Hepatocyte (in vitro differentiated cells): ENCODE measurements at regions not wholly inside any gene's neighbourhood (a gene's known extent, or its start where the extent isn't known, plus 50 kb on each side); places are given as distances from the start of the nearest gene placed in this dataset.

Source experiments
- DNase-seq: peaks from one replicate; pipeline ENCODE4 v3.0.0-alpha.2; 2016; ENCODE audit warnings: low spot score
- H2AFZ ChIP-seq: fragments of 200-600 bp; sonication (generic); 2 replicates; pipeline ENCODE4 v1.6.0; 2016; ENCODE audit warnings: antibody characterized with exemption, mild to moderate bottlenecking
- H3K27ac ChIP-seq: fragments of 200-600 bp; sonication (generic); 2 replicates; pipeline ENCODE4 v1.5.1; 2016; ENCODE audit warnings: mild to moderate bottlenecking
- H3K27me3 ChIP-seq: fragments of 200-600 bp; sonication (generic); 2 replicates; pipeline ENCODE4 v1.6.1; 2016
- H3K36me3 ChIP-seq: fragments of 200-600 bp; sonication (generic); replicated peaks from 2 replicates; pipeline ENCODE4 v1.5.1; 2016; ENCODE audit warnings: low read depth; ENCODE audit not compliant: insufficient read depth
- H3K4me1 ChIP-seq: fragments of 200-600 bp; sonication (generic); 2 replicates; pipeline ENCODE4 v1.5.1; 2016; ENCODE audit warnings: mild to moderate bottlenecking, moderate library complexity; ENCODE audit not compliant: insufficient read depth
- H3K4me2 ChIP-seq: fragments of 200-600 bp; sonication (generic); 2 replicates; pipeline ENCODE4 v1.6.0; 2016
- H3K4me3 ChIP-seq: fragments of 200-600 bp; sonication (generic); 2 replicates; pipeline ENCODE4 v1.5.1; 2016; ENCODE audit warnings: mild to moderate bottlenecking
- H3K79me2 ChIP-seq: fragments of 200-600 bp; sonication (generic); 2 replicates; pipeline ENCODE4 v1.6.0; 2017; ENCODE audit warnings: mild to moderate bottlenecking
- H3K9me2 ChIP-seq: fragments of 200-600 bp; sonication (generic); replicated peaks from 2 replicates; pipeline ENCODE4 v1.6.0; 2017; ENCODE audit warnings: mild to moderate bottlenecking; ENCODE audit not compliant: insufficient read depth
- H3K9me3 ChIP-seq: fragments of 200-600 bp; sonication (generic); 2 replicates; pipeline ENCODE4 v1.5.1; 2016; ENCODE audit warnings: low read depth, mild to moderate bottlenecking
- H4K20me1 ChIP-seq: fragments of 200-600 bp; sonication (generic); 2 replicates; pipeline ENCODE4 v1.6.0; 2016; ENCODE audit warnings: mild to moderate bottlenecking; ENCODE audit not compliant: insufficient read depth, poor library complexity, severe bottlenecking
- CTCF ChIP-seq: fragments of 200-600 bp; sonication (generic); IDR thresholded peaks from 2 replicates; pipeline ENCODE4 v1.5.1; 2016; ENCODE audit warnings: antibody characterized with exemption, mild to moderate bottlenecking; ENCODE audit not compliant: poor library complexity
- EZH2 ChIP-seq: fragments of 200-600 bp; sonication (generic); IDR thresholded peaks from 2 replicates; pipeline ENCODE4 v1.6.1; 2016; ENCODE audit warnings: antibody characterized with exemption, mild to moderate bottlenecking, borderline replicate concordance
- EZH2phosphoT487 ChIP-seq: fragments of 200-600 bp; sonication (generic); IDR thresholded peaks from one replicate; pipeline ENCODE4 v1.6.1; 2018; ENCODE audit warnings: antibody characterized with exemption, mild to moderate bottlenecking, low read depth, moderate library complexity; ENCODE audit not compliant: unreplicated experiment, severe bottlenecking
- WGBS: methylation state at CpG from one replicate; pipeline ENCODE4 v1.1.6; 2016; ENCODE audit warnings: low lambda C conversion rate; ENCODE audit errors: missing lambda C conversion rate; 5-methylcytosine and 5-hydroxymethylcytosine counted together

- Histone ChIP-seq H3K4me2 (no peak overlapping the region), H3K27ac (no peak overlapping the region), H3K4me1 (no peaks in the 10 kb centered on the region), H2AFZ (no peak overlapping the region), H3K9me2 (no peaks in the 10 kb centered on the region), H3K27me3 (no peaks in the 10 kb centered on the region), H3K4me3 (no peak overlapping the region), H3K36me3 (no peaks in the 10 kb centered on the region), H3K9me3 (no peaks in the 10 kb centered on the region), H3K79me2 (no peaks in the 10 kb centered on the region), H4K20me1 (no peaks in the 10 kb centered on the region)
- no peak for DNase-seq
- WGBS: 81% methylated on average over 10 of the region's 10 CpGs
- no peak for TF ChIP-seq EZH2
- TF ChIP-seq CTCF: no peak
- no peak for TF ChIP-seq EZH2phosphoT487
Measured at GRCh38 chr1:30321996-30322858, 401.2 kb downstream of the MATN1 start.

- TF ChIP-seq EZH2phosphoT487 (no peak), CTCF (no peak), EZH2 (no peak)
- 62% methylated on average over 13 of the region's 13 CpGs for WGBS
- DNase-seq: no peak
- Histone ChIP-seq H3K36me3 (no peaks in the 10 kb centered on the region), H3K9me2 (no peaks in the 10 kb centered on the region), H3K27me3 (no peaks in the 10 kb centered on the region), H3K4me2 (no peak overlapping the region), H3K4me1 (no peaks in the 10 kb centered on the region), H3K9me3 (no peaks in the 10 kb centered on the region), H3K4me3 (no peak overlapping the region), H2AFZ (no peak overlapping the region), H3K79me2 (no peaks in the 10 kb centered on the region), H3K27ac (no peak overlapping the region), H4K20me1 (no peaks in the 10 kb centered on the region)
Measured at GRCh38 chr1:30321246-30321910, 402.0 kb downstream of the MATN1 start.

GRCh38 chr1:30320581-30320890, 402.8 kb downstream of the MATN1 start:
- H3K4me2 ChIP-seq: no peak overlapping the region

More at GRCh38 chr1:30320581-30320890, 402.8 kb downstream of the MATN1 start:
- Histone ChIP-seq H3K36me3 (no peaks in the 10 kb centered on the region), H3K9me2 (no peaks in the 10 kb centered on the region), H3K27me3 (no peaks in the 10 kb centered on the region), H3K9me3 (no peaks in the 10 kb centered on the region), H3K4me3 (no peak overlapping the region), H3K4me1 (no peaks in the 10 kb centered on the region), H2AFZ (no peak overlapping the region), H3K79me2 (no peaks in the 10 kb centered on the region), H4K20me1 (no peaks in the 10 kb centered on the region), H3K27ac (no peak overlapping the region)
- no peak for TF ChIP-seq CTCF
- no peak for DNase-seq
- WGBS: 61% methylated on average over 2 of the region's 2 CpGs
